ENCODE measurements at regions not wholly inside any gene's neighbourhood (a gene's known extent, or its start where the extent isn't known, plus 50 kb on each side); places are given as distances from the start of the nearest gene placed in this dataset.

DNA sequence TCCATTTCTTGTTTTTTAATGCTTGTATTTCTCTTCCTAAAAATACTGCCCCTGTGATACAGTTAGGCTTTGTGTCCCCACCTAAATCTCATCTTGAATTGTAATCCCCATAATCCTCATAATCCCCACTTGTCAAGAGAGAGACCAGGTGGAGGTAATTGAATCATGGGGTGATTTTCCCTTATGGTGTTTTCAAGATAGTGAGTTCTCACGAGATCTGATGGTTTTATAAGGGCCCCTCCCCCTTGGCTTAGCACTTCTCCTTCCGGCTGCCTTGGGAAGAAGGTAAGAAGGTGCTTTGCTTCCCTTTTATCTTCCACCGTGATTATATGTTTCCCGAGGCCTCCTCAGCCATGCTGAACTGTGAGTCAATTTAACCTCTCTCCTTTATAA is 227.4 kb downstream of the MAN2A1 start:
- DNase-seq: no peak

- no peak for DNase-seq
Observed at GRCh38 chr5:109917966-109918365, 228.2 kb downstream of the MAN2A1 start.

GRCh38 chr5:109920736-109921135 is 231.0 kb downstream of the MAN2A1 start:
- DNase-seq: no peak

DNA sequence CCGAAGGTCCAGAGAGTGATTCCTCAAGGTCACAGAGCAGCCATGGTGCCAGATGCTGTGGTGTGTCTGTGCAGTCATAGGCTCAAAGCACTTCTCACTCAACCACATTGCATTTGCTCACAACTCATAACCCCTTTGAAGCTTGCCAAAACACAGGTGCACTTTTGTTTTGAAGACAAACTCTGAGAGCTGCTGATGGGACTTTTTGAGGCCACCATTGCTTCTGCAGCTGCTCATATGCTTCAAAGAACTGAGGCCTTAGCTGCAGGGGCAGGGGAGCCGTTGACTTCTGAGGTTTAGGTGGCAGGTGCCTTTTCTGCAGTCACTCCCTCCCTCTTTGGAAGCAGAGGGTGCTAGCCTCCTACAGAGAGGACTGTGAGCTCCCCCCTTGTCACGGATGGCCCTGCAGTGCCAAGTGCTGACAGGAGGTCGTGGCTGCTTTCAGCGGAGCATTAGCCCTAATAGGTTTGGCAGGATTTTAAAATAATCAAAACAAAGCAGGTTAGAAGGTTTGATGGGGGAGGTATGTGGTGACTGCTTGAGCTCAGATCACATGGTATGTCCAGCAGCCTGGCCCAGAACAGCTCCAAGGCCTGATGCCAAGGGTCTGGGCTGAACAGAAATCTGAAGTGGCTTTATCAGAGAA is 232.1 kb downstream of the MAN2A1 start:
- DNase-seq: no peak

DNA sequence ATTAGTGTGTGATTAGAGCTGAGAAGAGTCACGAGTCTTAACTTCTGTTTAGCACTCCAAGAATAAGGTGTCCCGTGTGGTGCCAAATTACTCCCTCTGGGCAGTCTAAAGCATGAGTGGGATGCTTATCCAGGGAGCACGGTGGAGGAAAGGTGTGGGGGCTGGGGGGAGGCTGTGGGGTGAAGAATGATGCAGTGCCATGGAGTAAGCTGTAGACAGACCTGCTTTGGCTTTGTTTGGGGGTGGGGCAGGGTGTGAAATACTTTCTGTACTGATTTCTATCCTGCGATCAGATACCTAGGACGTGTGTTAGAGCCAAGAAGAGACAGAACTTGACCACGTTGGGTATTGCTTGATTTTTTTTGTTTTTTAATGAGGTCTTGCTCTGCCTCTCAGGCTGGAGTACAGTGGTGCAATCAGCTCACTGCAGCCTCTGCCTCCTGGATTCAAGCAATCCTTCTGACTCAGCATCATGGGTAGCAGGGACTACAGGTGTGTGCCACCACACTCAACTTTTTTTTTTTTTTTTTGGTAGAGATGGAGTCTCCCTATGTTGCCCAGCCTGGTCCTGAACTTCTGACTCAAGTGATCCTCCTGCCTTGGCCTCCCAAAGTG is 232.8 kb downstream of the MAN2A1 start:
- no peak for DNase-seq

DNA sequence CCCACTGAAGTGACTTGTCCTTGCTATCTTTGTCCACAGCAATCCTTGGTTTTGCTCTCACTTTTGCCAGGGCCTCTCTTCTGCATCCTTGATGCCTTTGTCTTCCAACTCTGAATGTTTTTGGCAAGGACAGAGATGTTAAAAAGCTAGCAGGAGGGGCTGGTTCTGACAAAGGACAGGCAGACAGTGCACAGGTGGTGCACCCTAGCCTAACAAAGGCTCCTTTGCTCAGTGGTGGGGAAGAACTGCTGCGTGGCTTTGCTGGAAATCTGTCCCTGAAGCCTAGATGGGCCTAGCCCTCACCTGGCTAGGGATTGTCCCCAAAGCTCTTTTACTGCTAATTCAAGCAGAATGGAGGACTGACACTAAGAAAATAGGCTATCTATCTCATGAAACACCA is 233.5 kb downstream of the MAN2A1 start:
- no peak for DNase-seq

DNA sequence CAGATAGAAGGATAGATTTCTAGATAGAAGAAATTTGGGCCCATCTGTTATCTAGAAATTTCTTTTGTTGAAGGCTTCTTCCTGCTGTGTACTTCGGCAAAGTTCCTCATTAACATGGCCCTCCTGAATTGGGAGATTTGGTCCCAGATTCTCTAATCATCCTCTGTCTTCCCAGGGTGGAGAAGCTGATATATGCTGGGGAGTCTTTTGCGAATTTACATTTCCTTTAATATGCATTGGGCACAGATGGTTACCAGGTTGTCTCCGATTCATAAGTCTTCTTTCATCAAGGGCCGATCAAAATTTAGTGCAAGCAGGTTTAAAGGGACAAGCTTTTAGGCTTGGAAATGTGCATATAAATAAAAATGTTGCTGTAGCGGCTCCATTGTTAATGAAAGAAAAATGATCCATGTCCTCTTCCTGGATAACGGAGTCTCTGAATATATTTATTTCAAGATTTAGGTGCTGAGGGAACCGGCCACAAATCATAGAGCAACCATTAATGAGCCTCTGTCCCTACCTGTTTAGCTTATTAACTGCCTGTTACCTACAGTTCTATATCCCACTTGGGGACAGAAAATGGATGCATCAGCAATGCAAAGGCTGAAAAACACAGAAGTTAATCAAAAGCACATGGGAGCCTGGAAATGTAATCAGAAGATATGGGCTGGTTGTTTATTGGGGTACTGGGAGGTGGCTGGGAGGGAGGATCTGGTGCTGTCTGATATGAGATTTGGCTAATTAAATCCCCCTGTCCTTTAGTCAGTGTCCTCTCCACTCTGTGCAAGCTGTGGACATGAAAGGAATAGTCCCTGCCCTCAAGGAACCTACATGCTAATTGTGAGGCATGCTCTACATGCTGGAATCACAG is 234.7 kb downstream of the MAN2A1 start:
- no peak for DNase-seq

- DNase-seq: no peak
Observed at GRCh38 chr5:109927639-109928038, 237.9 kb downstream of the MAN2A1 start.

DNA sequence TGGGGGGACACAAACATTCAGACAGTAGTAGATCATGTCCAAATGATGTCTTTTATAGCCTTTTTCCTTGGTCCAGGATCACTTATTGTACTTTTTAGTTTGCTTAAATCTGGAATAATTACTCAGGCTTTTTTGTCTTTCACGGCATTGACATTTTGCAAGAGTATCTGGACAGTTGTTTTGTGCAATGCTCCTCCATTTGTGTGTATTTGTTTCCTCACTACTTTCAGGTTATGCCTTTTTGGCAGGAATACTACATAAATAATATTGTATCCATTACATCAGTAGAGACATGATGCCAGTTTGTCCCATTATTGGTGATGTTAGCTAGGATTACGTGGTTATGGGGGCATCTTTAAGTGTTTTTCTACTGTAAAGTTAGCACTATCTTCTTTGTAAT is 238.3 kb downstream of the MAN2A1 start:
- DNase-seq: no peak

DNA sequence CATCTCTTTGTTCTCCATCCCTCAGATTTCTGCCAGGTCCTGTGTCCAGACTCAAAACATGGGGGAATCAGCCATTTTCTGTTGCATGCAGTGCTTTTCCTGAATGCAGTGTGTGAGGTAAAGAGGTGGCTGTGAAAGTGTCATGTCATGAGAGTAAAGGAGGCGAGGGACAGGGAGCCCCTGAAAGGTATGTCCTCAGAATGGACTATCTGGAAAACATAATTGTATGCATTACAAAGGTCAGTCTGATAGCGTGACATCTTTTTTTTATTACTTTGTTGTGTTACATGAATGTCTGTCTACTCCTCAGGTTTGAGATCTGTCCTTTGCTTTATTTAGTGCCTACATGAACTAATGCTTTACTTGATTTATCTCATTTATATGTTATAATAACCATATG is 239.1 kb downstream of the MAN2A1 start:
- no peak for DNase-seq

DNA sequence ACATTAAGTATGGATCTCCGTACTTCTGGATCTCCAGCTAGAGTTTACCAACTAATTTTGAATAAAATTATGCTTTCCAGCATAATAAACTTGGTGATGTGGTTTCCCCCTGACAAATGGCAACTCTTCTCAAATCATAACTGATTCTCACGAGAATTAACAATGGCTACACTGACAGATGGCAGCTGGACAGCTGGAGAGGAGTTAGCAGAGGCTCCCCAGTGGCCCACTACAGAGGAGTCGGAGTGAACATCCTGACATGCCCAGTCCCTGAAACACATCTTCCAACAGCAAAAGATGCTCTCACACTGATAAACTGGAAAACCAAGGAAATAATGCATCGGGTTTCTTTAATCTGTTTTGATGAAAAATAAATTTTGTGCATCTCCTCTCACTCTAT is 239.6 kb downstream of the MAN2A1 start:
- no peak for DNase-seq

- DNase-seq: no peak
Observed at GRCh38 chr5:109929911-109930310, 240.2 kb downstream of the MAN2A1 start.

GRCh38 chr5:109931049-109931780 is 241.5 kb downstream of the MAN2A1 start:
- DNase-seq: no peak

DNA sequence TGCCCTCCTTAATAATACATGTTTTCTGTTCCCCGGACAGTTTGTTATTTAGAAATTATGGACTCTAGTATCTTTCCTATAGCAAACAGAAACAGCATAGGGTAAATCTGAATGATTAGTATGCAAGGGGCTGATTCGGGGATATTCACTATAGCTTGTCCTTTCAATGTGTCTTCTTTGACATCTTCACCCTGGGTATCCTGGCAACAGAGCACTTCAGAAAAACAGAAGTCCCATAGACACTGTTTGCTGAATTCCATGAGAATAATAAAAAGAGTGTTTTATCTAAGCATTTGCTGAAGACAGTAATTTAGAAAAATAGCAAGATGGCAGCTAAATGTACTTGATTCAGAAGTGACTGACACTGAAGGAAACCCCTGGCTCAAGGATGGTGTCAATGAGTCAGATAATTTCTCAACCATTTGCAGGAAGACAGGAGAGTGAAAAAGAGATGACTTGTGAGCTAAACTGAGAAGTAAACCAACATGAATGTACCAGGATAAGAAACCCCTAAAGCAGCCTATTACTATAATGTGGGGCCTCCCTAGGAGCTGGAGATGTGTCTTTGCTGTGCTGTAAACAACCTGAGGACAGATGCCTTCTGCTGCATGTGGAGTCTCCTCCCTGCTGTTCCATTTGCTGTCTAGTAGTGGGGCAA is 246.2 kb downstream of the MAN2A1 start:
- no peak for DNase-seq

GRCh38 chr5:109936996-109937395 is 247.3 kb downstream of the MAN2A1 start:
- no peak for DNase-seq

DNA sequence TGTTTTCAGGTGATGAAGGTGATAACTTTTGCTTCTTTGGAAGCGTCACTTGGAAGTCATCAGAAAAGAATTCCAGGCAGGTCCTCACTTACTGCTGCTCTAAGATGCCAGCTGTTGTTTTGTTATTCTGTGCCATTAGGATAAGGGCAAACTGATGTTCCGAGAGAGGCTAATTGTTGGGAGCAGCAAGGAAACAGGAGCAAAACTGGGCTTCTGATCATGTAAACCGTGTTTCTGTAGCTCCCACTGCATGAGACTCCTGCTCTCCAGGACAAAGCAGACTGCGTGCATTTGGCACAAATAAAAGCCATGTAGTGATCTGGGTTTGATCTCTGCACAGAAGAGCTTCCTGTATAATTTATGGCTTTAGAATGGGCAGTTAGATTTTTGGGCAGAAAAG is 248.2 kb downstream of the MAN2A1 start:
- DNase-seq: no peak

DNA sequence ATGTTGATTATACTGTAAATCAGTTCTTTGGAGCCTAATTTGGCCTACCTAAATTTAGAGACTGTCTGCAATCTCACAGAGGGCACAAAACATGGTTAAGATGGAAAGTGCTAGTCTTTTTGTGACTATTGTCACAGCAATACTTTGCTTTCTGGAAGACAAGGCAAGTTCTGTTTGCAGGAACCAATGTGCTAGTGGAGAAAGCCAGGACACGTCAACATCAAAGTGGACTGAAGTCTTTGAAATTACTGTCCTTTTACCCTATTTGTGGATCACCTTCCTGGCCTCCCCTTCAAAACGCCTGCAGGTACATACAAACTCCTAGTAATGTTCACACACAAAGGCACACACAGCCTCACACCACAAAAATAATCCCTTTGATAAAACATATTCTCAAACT is 248.7 kb downstream of the MAN2A1 start:
- DNase-seq: no peak

DNA sequence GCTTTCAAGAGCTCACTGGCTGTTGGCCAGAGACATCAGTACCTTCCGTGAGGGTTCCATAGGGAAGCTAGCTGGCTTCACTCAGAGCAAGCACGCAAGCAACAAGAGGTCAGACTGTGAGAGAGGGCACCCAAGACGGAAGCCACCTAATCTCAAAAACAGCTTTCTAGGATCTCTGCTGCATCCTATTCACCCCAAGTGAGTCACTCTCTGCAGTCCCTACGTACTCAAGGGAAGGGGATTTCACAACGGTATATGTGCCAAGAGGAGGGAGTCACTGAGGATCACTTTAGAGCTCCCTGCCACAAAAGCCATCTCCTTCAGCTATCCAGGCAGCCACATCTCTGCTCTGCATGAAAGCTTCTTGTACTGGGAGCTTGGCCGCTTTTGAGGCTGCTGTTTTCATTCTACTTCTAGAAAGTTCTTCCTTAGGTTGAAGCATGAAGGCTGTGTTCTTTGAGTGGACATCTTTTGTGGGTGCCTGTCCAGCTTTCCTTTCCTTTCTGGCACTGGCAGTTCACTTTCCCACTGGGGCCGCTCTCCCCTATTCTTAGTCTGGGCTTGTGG is 249.5 kb downstream of the MAN2A1 start:
- DNase-seq: no peak

DNA sequence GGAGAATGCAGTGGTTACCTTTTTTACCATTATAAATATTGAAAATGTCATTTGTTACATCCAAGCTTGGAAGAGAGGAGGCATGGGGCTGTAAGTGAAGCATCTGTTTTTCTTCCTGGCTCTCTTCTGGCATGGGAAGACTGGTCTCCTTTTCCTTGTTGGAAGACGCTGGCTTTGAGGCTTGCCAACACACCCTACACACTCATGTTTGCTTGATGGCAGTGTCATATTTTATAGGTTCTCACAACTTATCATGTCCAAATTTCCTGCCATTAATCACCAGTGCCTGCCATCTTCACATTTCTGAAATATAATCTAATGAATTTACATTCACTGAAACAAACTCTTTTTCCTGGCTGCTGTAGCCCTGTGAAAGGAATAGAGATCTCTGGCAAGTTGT is 252.9 kb downstream of the MAN2A1 start:
- no peak for DNase-seq

DNA sequence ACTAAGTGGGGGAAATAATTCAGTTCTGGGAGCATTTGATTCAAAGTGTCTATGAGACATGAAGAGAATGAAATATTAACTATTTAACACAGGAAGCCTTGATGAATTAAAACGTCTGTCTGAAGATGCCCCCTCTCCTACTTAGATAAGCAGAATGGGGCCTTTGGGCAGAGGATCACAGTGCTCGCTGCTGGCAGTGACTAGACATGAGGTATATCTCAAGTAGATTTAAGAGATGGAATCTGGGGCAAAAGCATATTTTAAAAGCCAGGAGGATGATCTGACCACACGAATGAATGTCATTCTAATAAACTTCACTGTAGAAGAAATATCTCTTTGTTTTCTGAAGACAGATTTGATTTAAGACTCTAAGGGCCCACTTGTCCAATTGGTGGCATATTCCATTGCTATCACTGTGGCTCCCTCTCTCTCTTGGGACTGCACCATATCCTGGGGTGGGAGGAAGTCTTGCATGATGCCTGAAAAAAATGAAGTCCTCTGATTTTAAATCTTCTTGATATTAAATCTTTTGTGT is 254.0 kb downstream of the MAN2A1 start:
- DNase-seq: no peak

DNA sequence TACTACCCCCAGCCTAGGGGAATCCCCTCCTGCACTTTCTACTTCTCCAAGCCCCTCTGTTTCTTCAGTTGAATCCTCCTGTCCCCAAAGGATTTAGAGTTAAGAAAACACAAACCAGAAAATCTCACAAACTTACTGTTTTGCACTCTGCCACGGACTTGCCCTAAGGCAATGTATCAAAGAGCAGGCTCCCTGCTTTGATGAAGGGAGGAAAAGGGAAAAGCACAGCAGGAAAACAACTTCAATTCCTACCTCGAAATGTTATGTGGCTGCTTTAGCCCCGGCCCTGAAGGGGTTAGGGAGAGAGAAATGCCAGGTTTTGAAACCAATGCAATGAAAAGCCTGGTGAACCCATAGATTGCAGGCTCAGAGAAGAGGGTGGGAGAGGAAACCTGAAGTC is 254.7 kb downstream of the MAN2A1 start:
- DNase-seq: no peak

GRCh38 chr5:109945097-109945678 is 255.5 kb downstream of the MAN2A1 start:
- DNase-seq: peak; percentile 11

Data from retina (tissue), 1 donor.